Stomach (tissue), 8 donors: ENCODE measurements at regions not wholly inside any gene's neighbourhood (a gene's known extent, or its start where the extent isn't known, plus 50 kb on each side); places are given as distances from the start of the nearest gene placed in this dataset.

ENCODE experiments used
- DNase-seq, 2 donors: peaks; one replicate each; pipeline versions ENCODE4 v3.0.0 to v3.0.0-alpha.2; 2013 to 2019
- H3K27ac ChIP-seq, 5 donors: fragments of 200-600 bp in 4 of 5; sonication (generic) in 4 of 5; one replicate each; pipeline ENCODE4 v1.5.1; 2013 to 2019; ENCODE audit warnings: mild to moderate bottlenecking in 1 of 5, moderate library complexity in 1 of 5
- H3K27me3 ChIP-seq, 3 donors: fragments of 200-600 bp; sonication (generic); one replicate each; pipeline ENCODE4 v1.5.1; 2017 to 2019; ENCODE audit warnings: mixed run types in 1 of 3
- H3K36me3 ChIP-seq, 4 donors: fragments of 200-600 bp; sonication (generic); 1 replicate in 3 of 4; 2 replicates in 1 of 4; pipeline ENCODE4 v1.5.1; 2016 to 2019
- H3K4me1 ChIP-seq, 4 donors: fragments of 200-600 bp; sonication (generic); one replicate each; pipeline ENCODE4 v1.5.1; 2016 to 2019
- H3K4me3 ChIP-seq, 4 donors: fragments of 200-600 bp; sonication (generic) in 3 of 4; one replicate each; pipeline ENCODE4 v1.5.1; 2016 to 2019; ENCODE audit warnings: mild to moderate bottlenecking in 1 of 4
- H3K9me3 ChIP-seq, 4 donors: fragments of 200-600 bp; sonication (generic); one replicate each; pipeline ENCODE4 v1.5.1; 2016 to 2019
- EP300 ChIP-seq: sonication (generic); formaldehyde crosslinking; IDR thresholded peaks from one replicate; pipeline ENCODE4 v1.6.1; 2017; ENCODE audit warnings: antibody characterized with exemption
- POLR2A ChIP-seq, 4 donors: fragments of 450-650 bp; IDR thresholded peaks; one replicate each; pipeline ENCODE4 v1.6.1; 2016; ENCODE audit warnings: antibody characterized with exemption in 4 of 4, control low read depth in 2 of 4, mild to moderate bottlenecking in 1 of 4, moderate library complexity in 1 of 4
- POLR2AphosphoS5 ChIP-seq, 3 donors: sonication (generic); formaldehyde crosslinking; IDR thresholded peaks; one replicate each; pipeline ENCODE4 v1.6.1; 2016; ENCODE audit warnings: antibody characterized with exemption in 3 of 3
- WGBS, 5 donors: extraction: QIAGEN DNeasy Blood & Tissue Kit in 3 of 5; methylation state at CpG; one replicate each; pipeline versions ENCODE4 v1.1.5 to v1.1.7; 2013 to 2018; 5-methylcytosine and 5-hydroxymethylcytosine counted together
- intact Hi-C: fragments of 100-400 bp; cut with DNase I; formaldehyde crosslinking; loops from one replicate; pipeline ENCODE4 v1.15.1; 2023; ENCODE audit warnings: low total_unique reads
- TF ChIP-seq, protein P1 (sequence below), 7 experiments: fragments of 450-650 bp in 4 of 7; fragments of 200-600 bp in 3 of 7; sonication (generic) in 3 of 7; IDR thresholded peaks; one replicate each; pipeline ENCODE4 v1.5.1; 2016 to 2019; ENCODE audit warnings: antibody characterized with exemption in 7 of 7, control low read depth in 2 of 7, mild to moderate bottlenecking in 1 of 7
- donor health status: healthy with polysubstance abuse.
- donor health status: Bipolar disorder and iron deficiency.
- donor health status: healthy.

DNA sequence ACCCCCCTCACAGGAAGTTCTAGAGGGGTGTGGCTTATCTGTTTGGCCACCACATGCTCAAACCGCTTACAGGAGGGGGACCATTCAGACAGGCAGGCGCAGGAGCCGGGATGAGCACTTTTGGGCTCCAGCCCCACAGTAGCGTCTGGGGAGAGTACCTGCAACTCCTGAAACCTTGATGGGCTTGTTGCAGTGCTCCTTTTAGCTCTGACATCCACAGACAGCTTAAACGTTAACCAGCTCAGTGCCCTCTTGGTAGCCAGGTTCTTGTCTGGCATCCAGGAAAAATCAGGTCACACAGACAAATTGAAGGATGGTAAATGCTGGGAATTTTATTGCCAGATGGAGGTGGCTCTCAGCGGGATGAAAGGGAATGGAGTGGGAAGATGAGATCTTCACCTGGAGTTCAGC lies 326.3 kb downstream of the ETS1 start:
- 63 to 79% (median 74%) methylated on average over 6 of the region's 6 CpGs for WGBS, 5 donors
- no peak for DNase-seq
- intact Hi-C loops: no loop called here

DNA sequence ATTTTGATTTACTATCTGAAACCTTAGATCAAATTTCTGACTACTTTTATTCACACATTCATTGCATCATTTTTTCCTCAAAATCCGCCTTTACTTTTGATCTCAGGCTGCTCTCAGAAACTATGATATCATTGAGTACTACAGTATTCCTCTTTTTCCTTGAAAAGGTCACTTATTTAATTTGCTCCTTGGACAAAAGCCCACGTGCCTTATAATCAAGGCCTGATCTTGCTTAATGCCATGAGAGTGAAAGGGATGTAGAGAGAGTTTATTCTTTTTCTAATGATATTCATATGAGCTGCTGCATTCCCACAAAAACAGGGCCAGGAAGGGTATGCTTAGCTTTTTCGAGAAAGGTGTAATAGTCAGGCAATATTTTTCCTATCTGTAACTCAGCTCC lies 327.0 kb downstream of the ETS1 start:
- no peaks in the 10 kb centered on the region for H3K9me3 ChIP-seq
- no peak overlapping the region for H3K27ac ChIP-seq
- intact Hi-C loops: no loop called here
- no peaks in the 10 kb centered on the region for H3K4me1 ChIP-seq
- H3K36me3 ChIP-seq: no peaks in the 10 kb centered on the region
- no peak overlapping the region for H3K4me3 ChIP-seq
- H3K27me3 ChIP-seq: no peaks in the 10 kb centered on the region
- no peak for TF ChIP-seq POLR2A (IDR thresholded peaks at IDR 0.05)
- no peak for TF ChIP-seq EP300
- TF ChIP-seq, protein P1, sequence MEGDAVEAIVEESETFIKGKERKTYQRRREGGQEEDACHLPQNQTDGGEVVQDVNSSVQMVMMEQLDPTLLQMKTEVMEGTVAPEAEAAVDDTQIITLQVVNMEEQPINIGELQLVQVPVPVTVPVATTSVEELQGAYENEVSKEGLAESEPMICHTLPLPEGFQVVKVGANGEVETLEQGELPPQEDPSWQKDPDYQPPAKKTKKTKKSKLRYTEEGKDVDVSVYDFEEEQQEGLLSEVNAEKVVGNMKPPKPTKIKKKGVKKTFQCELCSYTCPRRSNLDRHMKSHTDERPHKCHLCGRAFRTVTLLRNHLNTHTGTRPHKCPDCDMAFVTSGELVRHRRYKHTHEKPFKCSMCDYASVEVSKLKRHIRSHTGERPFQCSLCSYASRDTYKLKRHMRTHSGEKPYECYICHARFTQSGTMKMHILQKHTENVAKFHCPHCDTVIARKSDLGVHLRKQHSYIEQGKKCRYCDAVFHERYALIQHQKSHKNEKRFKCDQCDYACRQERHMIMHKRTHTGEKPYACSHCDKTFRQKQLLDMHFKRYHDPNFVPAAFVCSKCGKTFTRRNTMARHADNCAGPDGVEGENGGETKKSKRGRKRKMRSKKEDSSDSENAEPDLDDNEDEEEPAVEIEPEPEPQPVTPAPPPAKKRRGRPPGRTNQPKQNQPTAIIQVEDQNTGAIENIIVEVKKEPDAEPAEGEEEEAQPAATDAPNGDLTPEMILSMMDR (IDR thresholded peaks at IDR 0.05): no peak
- TF ChIP-seq POLR2AphosphoS5 (IDR thresholded peaks at IDR 0.05): no peak
- DNase-seq: no peak
- 72 to 79% (median 74%) methylated on average over 3 of the region's 3 CpGs for WGBS, 5 donors

More for the DNA sequence above, 326.3 kb downstream of the ETS1 start:
- H3K4me3 ChIP-seq: no peak overlapping the region
- H3K27me3 ChIP-seq: no peaks in the 10 kb centered on the region
- TF ChIP-seq, protein P1 (IDR thresholded peaks at IDR 0.05): no peak
- TF ChIP-seq EP300 (no peak), POLR2AphosphoS5 (IDR thresholded peaks at IDR 0.05) (no peak), POLR2A (IDR thresholded peaks at IDR 0.05) (no peak)
- H3K9me3 ChIP-seq: no peaks in the 10 kb centered on the region
- no peak overlapping the region for H3K27ac ChIP-seq
- no peaks in the 10 kb centered on the region for H3K4me1 ChIP-seq
- H3K36me3 ChIP-seq: no peaks in the 10 kb centered on the region

DNA sequence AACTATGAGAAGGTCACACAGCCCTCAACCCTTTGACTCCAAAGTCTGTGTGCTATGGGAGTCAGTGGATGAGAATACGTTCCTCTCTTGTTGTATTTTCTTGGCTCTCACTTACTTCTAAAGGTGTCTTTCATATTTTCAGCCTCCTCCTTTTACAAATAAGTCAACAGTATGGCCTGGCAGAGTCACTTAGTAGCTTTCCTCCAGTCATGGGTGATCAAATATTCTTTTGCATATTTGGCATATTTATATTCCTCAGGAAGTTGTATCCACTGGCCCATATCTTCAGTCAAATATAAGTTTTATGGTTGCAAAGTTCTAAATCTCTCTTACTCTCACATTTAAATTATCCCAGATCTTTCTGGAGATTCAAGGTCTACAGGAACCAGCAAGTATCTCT lies 327.5 kb downstream of the ETS1 start:
- H3K4me3 ChIP-seq: no peak overlapping the region
- intact Hi-C loops: no loop called here
- H3K27me3 ChIP-seq: no peaks in the 10 kb centered on the region
- TF ChIP-seq EP300 (no peak), POLR2A (IDR thresholded peaks at IDR 0.05) (no peak), POLR2AphosphoS5 (IDR thresholded peaks at IDR 0.05) (no peak)
- TF ChIP-seq, protein P1 (IDR thresholded peaks at IDR 0.05): no peak
- no peaks in the 10 kb centered on the region for H3K36me3 ChIP-seq
- no peaks in the 10 kb centered on the region for H3K9me3 ChIP-seq
- no peak overlapping the region for H3K27ac ChIP-seq
- WGBS, 5 donors: 67 to 95% (median 84%) methylated on average over 1 of the region's 1 CpG
- no peak for DNase-seq
- H3K4me1 ChIP-seq: no peaks in the 10 kb centered on the region

DNA sequence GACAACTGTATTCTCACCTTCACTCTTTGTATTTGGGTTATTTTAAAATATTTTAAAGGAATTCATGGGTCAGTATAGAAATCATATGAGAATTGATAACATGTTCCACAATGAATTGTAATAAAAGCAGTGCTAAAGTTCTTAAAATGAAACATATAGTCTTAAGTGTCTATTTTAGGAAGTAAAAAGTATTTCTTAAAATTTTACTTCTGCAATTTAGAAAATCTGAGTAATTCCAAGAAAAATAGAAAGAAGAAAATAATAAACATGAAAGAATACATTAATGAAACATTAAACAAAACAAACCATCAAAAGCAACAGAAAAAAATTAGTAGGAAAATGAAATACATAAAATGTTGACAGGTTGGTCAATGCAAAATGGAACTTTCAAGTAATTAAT lies 332.4 kb downstream of the ETS1 start:
- Histone ChIP-seq H3K4me3 (no peak overlapping the region), H3K4me1 (no peaks in the 10 kb centered on the region), H3K9me3 (no peaks in the 10 kb centered on the region), H3K27me3 (no peaks in the 10 kb centered on the region), H3K27ac (no peak overlapping the region), H3K36me3 (no peaks in the 10 kb centered on the region)
- intact Hi-C loops: no loop called here
- no peak for TF ChIP-seq POLR2AphosphoS5 (IDR thresholded peaks at IDR 0.05)
- TF ChIP-seq EP300: no peak
- no peak for DNase-seq

DNA sequence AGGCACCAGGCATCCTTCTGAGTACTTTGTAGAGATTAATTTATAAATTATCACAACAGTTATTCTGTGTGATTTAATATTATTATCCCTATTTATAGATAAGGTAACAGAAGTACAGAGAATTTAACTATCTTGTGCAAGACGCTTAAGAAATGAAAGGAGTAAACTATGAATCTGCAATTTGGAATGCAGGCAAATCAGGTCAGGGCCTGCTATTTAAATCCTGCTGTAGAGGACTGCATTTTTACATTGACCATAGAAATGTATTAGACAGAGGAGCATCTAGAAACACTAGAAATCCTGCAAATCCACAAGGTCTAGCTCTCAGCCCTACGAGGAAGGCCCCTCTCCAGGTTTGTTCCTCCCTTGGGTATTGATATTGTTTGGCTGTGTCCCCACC lies 336.2 kb downstream of the ETS1 start:
- DNase-seq: no peak
- peaks cover 0 to 9% (median 0%) of the 10 kb centered on the region in 4 donors for H3K4me1 ChIP-seq
- 66 to 75% (median 70%) methylated on average over 2 of the region's 2 CpGs for WGBS, 5 donors
- intact Hi-C loops: no loop called here
- H3K27me3 ChIP-seq: no peaks in the 10 kb centered on the region
- TF ChIP-seq EP300 (no peak), POLR2A (IDR thresholded peaks at IDR 0.05) (no peak), POLR2AphosphoS5 (IDR thresholded peaks at IDR 0.05) (no peak)
- TF ChIP-seq, protein P1 (IDR thresholded peaks at IDR 0.05): no peak
- no peaks in the 10 kb centered on the region for H3K36me3 ChIP-seq
- H3K27ac ChIP-seq: no peak overlapping the region
- H3K4me3 ChIP-seq: no peak overlapping the region
- no peaks in the 10 kb centered on the region for H3K9me3 ChIP-seq
